Heart left ventricle (tissue), 16 donors: ENCODE measurements at regions not wholly inside any gene's neighbourhood (a gene's known extent, or its start where the extent isn't known, plus 50 kb on each side); places are given as distances from the start of the nearest gene placed in this dataset.
"Not testable (repeated sequence)": the region's sequence is repeated elsewhere in the genome, so short reads cannot be mapped to it uniquely, and the experiment has no call there.

Source experiments
- ATAC-seq, 4 donors: fragments of 200-7000 bp; cut with Tn5 transposase; one replicate each; pipeline ENCODE4 v1.9.1; 2020 to 2022; ENCODE audit warnings: moderate library complexity in 4 of 4, mild to moderate bottlenecking in 3 of 4, moderate number of reproducible peaks in 1 of 4
- DNase-seq, 5 donors: peaks; one replicate each; pipeline ENCODE4 v3.0.0-alpha.2; 2020
- H3K27ac ChIP-seq, 12 donors: fragments of 200-600 bp; sonication (generic) in 4 of 12; one replicate each; pipeline versions ENCODE4 v1.5.0 to v1.8.0; 2016 to 2022; ENCODE audit warnings: mild to moderate bottlenecking in 2 of 12
- H3K27me3 ChIP-seq, 9 donors: fragments of 200-600 bp; sonication (generic) in 2 of 9; one replicate each; pipeline versions ENCODE4 v1.5.1 to v1.8.0; 2016 to 2022; ENCODE audit warnings: mild to moderate bottlenecking in 3 of 9
- H3K36me3 ChIP-seq, 9 donors: fragments of 200-600 bp; sonication (generic) in 2 of 9; one replicate each; pipeline versions ENCODE4 v1.5.0 to v1.8.0; 2018 to 2022; ENCODE audit warnings: mild to moderate bottlenecking in 2 of 9
- H3K4me1 ChIP-seq, 12 donors: fragments of 200-600 bp; sonication (generic) in 4 of 12; one replicate each; pipeline versions ENCODE4 v1.5.0 to v1.8.0; 2016 to 2022; ENCODE audit warnings: mild to moderate bottlenecking in 3 of 12
- H3K4me3 ChIP-seq, 12 donors: fragments of 200-600 bp; sonication (generic) in 4 of 12; one replicate each; pipeline versions ENCODE4 v1.5.0 to v1.8.0; 2017 to 2022; ENCODE audit warnings: mild to moderate bottlenecking in 9 of 12, moderate library complexity in 4 of 12
- H3K9me3 ChIP-seq, 12 donors: fragments of 200-600 bp; sonication (generic) in 4 of 12; one replicate each; pipeline versions ENCODE4 v1.5.0 to v1.8.0; 2016 to 2022; ENCODE audit warnings: mild to moderate bottlenecking in 1 of 12
- POLR2A ChIP-seq, 2 donors: fragments of 450-650 bp; IDR thresholded peaks; one replicate each; pipeline ENCODE4 v1.6.1; 2017; ENCODE audit warnings: antibody characterized with exemption in 2 of 2, mild to moderate bottlenecking in 2 of 2, moderate library complexity in 2 of 2
- WGBS, 4 donors: extraction: QIAGEN DNeasy Blood & Tissue Kit in 2 of 4; methylation state at CpG; one replicate each; pipeline versions ENCODE4 v1.1.5 to v1.1.7; 2013 to 2018; 5-methylcytosine and 5-hydroxymethylcytosine counted together
- intact Hi-C, 10 donors: fragments of 100-400 bp; cut with DNase I; formaldehyde crosslinking; loops; one replicate each; pipeline versions ENCODE4 v1.11.1 to v1.14.2; 2022
- TF ChIP-seq, protein P1 (sequence below), 12 donors: fragments of 200-600 bp; sonication (generic) in 4 of 12; IDR thresholded peaks; one replicate each; pipeline versions ENCODE4 v1.5.0 to v1.8.0; 2018 to 2022; ENCODE audit warnings: antibody characterized with exemption in 12 of 12, mild to moderate bottlenecking in 5 of 12
- donor health status: ischemic (EF 13 %, LVEDD 7.1; RV severe dilation, severe dysfunction).
- donor health status: healthy with polysubstance abuse.
- donor health status: DM: no; HTN: yes; CAD: no.
- donor health status: DM: no; HTN: no; CAD: no.
- donor health status: ischemic (EF 25% LVEDD 6.9; RV normal size, moderate dysfunction).
- donor health status: ischemic (EF 25% LVEDD 5.7; RV mildly dilated, moderate dysfunction).
- donor health status: healthy.
- donor health status: DM: yes; HTN: yes; CAD: no.
- donor health status: ischemic (EF 35%, LVEDD 5.7; RV mildly dilated, moderate dysfunction).
- donor health status: nonischemic (EF 11% LVEDD 7.7; RV severe dilation, severe dysfunction).
- donor health status: DM: yes; HTN: yes; CAD: no.
- donor health status: PGD.
- donor health status: ischemic (EF 29% LVEDD 5.4; RV normal size, mild dysfunction).
- donor health status: nonischemic (EF 23%, LVEDD 6.1; RV moderate dilation, normal function).

- WGBS, 4 donors, result 31 to 59% (median 45%) methylated on average over 1 of the region's 1 CpG
- no peaks in the 10 kb centered on the region for H3K9me3 ChIP-seq
- H3K4me1 ChIP-seq, result no peaks in the 10 kb centered on the region
- no peak overlapping the region for H3K4me3 ChIP-seq
- no peaks in the 10 kb centered on the region for H3K36me3 ChIP-seq
- H3K27ac ChIP-seq, result no peak overlapping the region
- no peak for TF ChIP-seq POLR2A (IDR thresholded peaks at IDR 0.05)
- TF ChIP-seq, protein P1, sequence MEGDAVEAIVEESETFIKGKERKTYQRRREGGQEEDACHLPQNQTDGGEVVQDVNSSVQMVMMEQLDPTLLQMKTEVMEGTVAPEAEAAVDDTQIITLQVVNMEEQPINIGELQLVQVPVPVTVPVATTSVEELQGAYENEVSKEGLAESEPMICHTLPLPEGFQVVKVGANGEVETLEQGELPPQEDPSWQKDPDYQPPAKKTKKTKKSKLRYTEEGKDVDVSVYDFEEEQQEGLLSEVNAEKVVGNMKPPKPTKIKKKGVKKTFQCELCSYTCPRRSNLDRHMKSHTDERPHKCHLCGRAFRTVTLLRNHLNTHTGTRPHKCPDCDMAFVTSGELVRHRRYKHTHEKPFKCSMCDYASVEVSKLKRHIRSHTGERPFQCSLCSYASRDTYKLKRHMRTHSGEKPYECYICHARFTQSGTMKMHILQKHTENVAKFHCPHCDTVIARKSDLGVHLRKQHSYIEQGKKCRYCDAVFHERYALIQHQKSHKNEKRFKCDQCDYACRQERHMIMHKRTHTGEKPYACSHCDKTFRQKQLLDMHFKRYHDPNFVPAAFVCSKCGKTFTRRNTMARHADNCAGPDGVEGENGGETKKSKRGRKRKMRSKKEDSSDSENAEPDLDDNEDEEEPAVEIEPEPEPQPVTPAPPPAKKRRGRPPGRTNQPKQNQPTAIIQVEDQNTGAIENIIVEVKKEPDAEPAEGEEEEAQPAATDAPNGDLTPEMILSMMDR (IDR thresholded peaks at IDR 0.05), result no peak
- DNase-seq (no peak), ATAC-seq (no peak)
- H3K27me3 ChIP-seq, result no peaks in the 10 kb centered on the region
- intact Hi-C loops, result no loop called here
Measured at GRCh38 chr7:20916311-20916710, 129.6 kb upstream of the SP8 start.

DNA sequence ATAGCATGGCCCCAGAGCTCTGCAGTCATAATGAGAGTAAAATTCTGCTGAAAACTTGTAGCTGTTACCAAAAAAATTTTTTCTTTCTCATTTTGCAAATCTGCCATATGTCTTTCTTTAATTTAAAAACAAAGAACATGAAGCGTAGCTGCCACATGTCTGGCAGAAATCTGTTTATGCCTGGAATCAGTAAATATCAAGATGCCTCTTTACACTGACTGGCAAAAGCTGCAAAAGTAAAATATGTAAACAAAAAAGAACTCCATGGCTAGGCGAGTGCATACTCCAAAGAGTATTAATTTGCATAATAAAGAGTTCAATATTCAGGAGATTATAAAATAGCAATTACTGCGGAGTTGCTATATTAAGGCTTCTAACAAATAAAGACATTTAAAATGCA, 130.9 kb upstream of the SP8 start:
- intact Hi-C loops, result no loop called here
- Histone ChIP-seq H3K4me3 (no peak overlapping the region), H3K36me3 (no peaks in the 10 kb centered on the region), H3K27ac (no peak overlapping the region), H3K4me1 (no peaks in the 10 kb centered on the region), H3K27me3 (no peaks in the 10 kb centered on the region), H3K9me3 (peaks cover 0 to 4% (median 0%) of the 10 kb centered on the region in 12 donors)
- DNase-seq, result no peak
- WGBS, 4 donors, result 68 to 83% (median 76%) methylated on average over 3 of the region's 3 CpGs
- ATAC-seq, result no peak
- no peak for TF ChIP-seq POLR2A (IDR thresholded peaks at IDR 0.05)
- TF ChIP-seq, protein P1 (IDR thresholded peaks at IDR 0.05), result no peak

GRCh38 chr7:20918156-20918555, 131.5 kb upstream of the SP8 start:
- TF ChIP-seq POLR2A (IDR thresholded peaks at IDR 0.05), result no peak
- TF ChIP-seq, protein P1 (IDR thresholded peaks at IDR 0.05), result no peak
- Histone ChIP-seq H3K4me3 (no peak overlapping the region), H3K27ac (no peak overlapping the region), H3K27me3 (no peaks in the 10 kb centered on the region), H3K9me3 (peaks cover 0 to 4% (median 0%) of the 10 kb centered on the region in 12 donors), H3K36me3 (no peaks in the 10 kb centered on the region), H3K4me1 (no peaks in the 10 kb centered on the region)
- ATAC-seq (no peak), DNase-seq (no peak)
- intact Hi-C loops, result no loop called here
- 87 to 96% (median 91%) methylated on average over 4 of the region's 4 CpGs for WGBS, 4 donors

GRCh38 chr7:20927178-20927577, 140.5 kb upstream of the SP8 start:
- H3K27me3 ChIP-seq, DNase-seq, H3K4me1 ChIP-seq, H3K36me3 ChIP-seq, intact Hi-C loops, H3K27ac ChIP-seq, ATAC-seq, H3K4me3 ChIP-seq: not testable (repeated sequence)
- peaks cover 0 to 14% (median 0%) of the 10 kb centered on the region in 12 donors for H3K9me3 ChIP-seq

GRCh38 chr7:20927976-20928375, 141.3 kb upstream of the SP8 start:
- H3K27me3 ChIP-seq, result peaks cover 0 to 2% (median 0%) of the 10 kb centered on the region in 9 donors
- no peak for TF ChIP-seq POLR2A (IDR thresholded peaks at IDR 0.05)
- TF ChIP-seq, protein P1 (IDR thresholded peaks at IDR 0.05), result no peak
- no peak overlapping the region for H3K4me3 ChIP-seq
- intact Hi-C loops, result no loop called here
- no peak for ATAC-seq
- peaks cover 0 to 10% (median 0%) of the 10 kb centered on the region in 12 donors for H3K9me3 ChIP-seq
- WGBS, 4 donors, result 26 to 48% (median 38%) methylated on average over 1 of the region's 1 CpG
- H3K36me3 ChIP-seq, result no peaks in the 10 kb centered on the region
- no peak for DNase-seq
- no peaks in the 10 kb centered on the region for H3K4me1 ChIP-seq
- H3K27ac ChIP-seq, result no peak overlapping the region
